H9 (cell line): ENCODE measurements at regions not wholly inside any gene's neighbourhood (a gene's known extent, or its start where the extent isn't known, plus 50 kb on each side); places are given as distances from the start of the nearest gene placed in this dataset.

Experiments
- DNase-seq: peaks from one replicate; pipeline ENCODE4 v3.0.0-alpha.2; 2017
- H2AFZ ChIP-seq: one replicate; pipeline ENCODE4 v1.6.1; 2013; ENCODE audit warnings: mild to moderate bottlenecking, low read length, control low read depth, moderate library complexity
- H2AK5ac ChIP-seq: 2 replicates; pipeline ENCODE4 v1.6.1; 2013; ENCODE audit warnings: low read length, control low read depth, mixed read lengths; ENCODE audit not compliant: insufficient read length
- H2BK120ac ChIP-seq: one replicate; pipeline ENCODE4 v1.6.1; 2013; ENCODE audit warnings: low read depth, mild to moderate bottlenecking, low read length, control low read depth, inconsistent platforms; ENCODE audit not compliant: poor library complexity, severe bottlenecking
- H2BK12ac ChIP-seq: 2 replicates; pipeline ENCODE4 v1.6.1; 2013; ENCODE audit warnings: low read length, control low read depth, mixed read lengths, low read depth; ENCODE audit not compliant: insufficient read length
- H2BK15ac ChIP-seq: 2 replicates; pipeline ENCODE4 v1.6.1; 2013; ENCODE audit warnings: low read depth, low read length, control low read depth
- H2BK20ac ChIP-seq: one replicate; pipeline ENCODE4 v1.6.1; 2013; ENCODE audit warnings: low read depth, mild to moderate bottlenecking, low read length, control low read depth, inconsistent platforms; ENCODE audit not compliant: poor library complexity, severe bottlenecking
- H2BK5ac ChIP-seq: 2 replicates; pipeline ENCODE4 v1.6.1; 2013; ENCODE audit warnings: low read length, control low read depth, mixed read lengths; ENCODE audit not compliant: insufficient read length
- H3K14ac ChIP-seq: 2 replicates; pipeline ENCODE4 v1.6.1; 2013; ENCODE audit warnings: low read length, control low read depth; ENCODE audit not compliant: insufficient read depth
- H3K18ac ChIP-seq: 2 replicates; pipeline ENCODE4 v1.6.1; 2013; ENCODE audit warnings: low read depth, mild to moderate bottlenecking, mixed read lengths, low read length, control low read depth; ENCODE audit not compliant: insufficient read length
- H3K23ac ChIP-seq: 2 replicates; pipeline ENCODE4 v1.6.1; 2013; ENCODE audit warnings: low read length, control low read depth, mixed read lengths, low read depth; ENCODE audit not compliant: insufficient read length
- H3K23me2 ChIP-seq: 2 replicates; pipeline ENCODE4 v1.6.1; 2013; ENCODE audit warnings: low read depth, mild to moderate bottlenecking, mixed read lengths, low read length, control low read depth; ENCODE audit not compliant: insufficient read length, poor library complexity, severe bottlenecking
- H3K27ac ChIP-seq: 2 replicates; pipeline ENCODE4 v1.5.1; 2013; ENCODE audit warnings: low read length, control low read depth, mixed read lengths, low read depth; ENCODE audit not compliant: insufficient read length
- H3K27me3 ChIP-seq: 2 replicates; pipeline ENCODE4 v1.6.1; 2013; ENCODE audit warnings: low read length, control low read depth, inconsistent platforms; ENCODE audit not compliant: insufficient read depth
- H3K4ac ChIP-seq: 2 replicates; pipeline ENCODE4 v1.6.1; 2013; ENCODE audit warnings: low read depth, mild to moderate bottlenecking, control low read depth, inconsistent platforms, low read length, moderate library complexity
- H3K4me1 ChIP-seq: 2 replicates; pipeline ENCODE4 v1.6.1; 2013; ENCODE audit warnings: low read length, control low read depth, inconsistent platforms; ENCODE audit not compliant: insufficient read depth
- H3K4me2 ChIP-seq: 2 replicates; pipeline ENCODE4 v1.6.1; 2013; ENCODE audit warnings: low read length, control low read depth, mixed read lengths; ENCODE audit not compliant: insufficient read length, insufficient read depth
- H3K56ac ChIP-seq: 2 replicates; pipeline ENCODE4 v1.6.1; 2013; ENCODE audit warnings: low read depth, mild to moderate bottlenecking, mixed read lengths, low read length, control low read depth; ENCODE audit not compliant: insufficient read length
- H3K79me1 ChIP-seq: 2 replicates; pipeline ENCODE4 v1.6.1; 2013; ENCODE audit warnings: low read depth, mild to moderate bottlenecking, moderate library complexity, low read length, control low read depth, inconsistent platforms; ENCODE audit not compliant: insufficient read depth, poor library complexity, severe bottlenecking
- H3K79me2 ChIP-seq: 2 replicates; pipeline ENCODE4 v1.6.1; 2013; ENCODE audit warnings: low read length, control low read depth, inconsistent platforms; ENCODE audit not compliant: insufficient read depth
- H3K9ac ChIP-seq: 2 replicates; pipeline ENCODE4 v1.6.1; 2013; ENCODE audit warnings: low read length, control low read depth, mixed read lengths; ENCODE audit not compliant: insufficient read length; ENCODE audit errors: extremely low read depth
- H3K9me3 ChIP-seq: one replicate; pipeline ENCODE4 v1.6.1; 2013; ENCODE audit warnings: low read depth, low read length, inconsistent platforms; ENCODE audit not compliant: control insufficient read depth
- H3T11ph ChIP-seq: one replicate; pipeline ENCODE4 v1.6.1; 2013; ENCODE audit warnings: mild to moderate bottlenecking, low read length, control low read depth, inconsistent platforms
- H4K20me1 ChIP-seq: one replicate; pipeline ENCODE4 v1.6.1; 2013; ENCODE audit not compliant: control insufficient read depth, insufficient read length, insufficient read depth
- H4K5ac ChIP-seq: 2 replicates; pipeline ENCODE4 v1.6.1; 2013; ENCODE audit warnings: low read depth, mild to moderate bottlenecking, mixed read lengths, low read length, control low read depth; ENCODE audit not compliant: insufficient read length
- H4K8ac ChIP-seq: replicated peaks from 2 replicates; pipeline ENCODE4 v1.6.1; 2013; ENCODE audit warnings: low read length, control low read depth, mixed read lengths, low read depth; ENCODE audit not compliant: insufficient read length
- H4K91ac ChIP-seq: 2 replicates; pipeline ENCODE4 v1.6.1; 2013; ENCODE audit warnings: low read depth, mild to moderate bottlenecking, moderate library complexity, mixed read lengths, low read length, control low read depth; ENCODE audit not compliant: insufficient read length
- H3K27ac Mint-ChIP-seq, 3 experiments: 2 replicates in 2 of 3; 3 replicates in 1 of 3; pipeline ENCODE4 v1.8.0; 2020 to 2021; ENCODE audit warnings: mixed read lengths in 3 of 3, mild to moderate bottlenecking in 1 of 3, moderate library complexity in 1 of 3
- H3K27me3 Mint-ChIP-seq: 2 replicates; pipeline ENCODE4 v1.8.0; 2021; ENCODE audit warnings: low read depth, mild to moderate bottlenecking, moderate library complexity, mixed read lengths
- H3K36me3 Mint-ChIP-seq, 3 experiments: 2 replicates in 2 of 3; 3 replicates in 1 of 3; pipeline ENCODE4 v1.8.0; 2020 to 2021; ENCODE audit warnings: low read depth in 3 of 3, mixed read lengths in 3 of 3; ENCODE audit not compliant: insufficient read depth in 1 of 3
- H3K4me1 Mint-ChIP-seq, 2 experiments: 2 replicates each; pipeline ENCODE4 v1.8.0; 2020; ENCODE audit warnings: mixed read lengths in 2 of 2
- H3K4me3 Mint-ChIP-seq, 2 experiments: 2 replicates in 1 of 2; 3 replicates in 1 of 2; pipeline ENCODE4 v1.8.0; 2020 to 2021; ENCODE audit warnings: mild to moderate bottlenecking in 2 of 2, mixed read lengths in 2 of 2, moderate library complexity in 1 of 2
- H3K9me3 Mint-ChIP-seq, 2 experiments: 2 replicates in 1 of 2; 3 replicates in 1 of 2; pipeline ENCODE4 v1.8.0; 2020; ENCODE audit warnings: mild to moderate bottlenecking in 2 of 2, mixed read lengths in 2 of 2, moderate library complexity in 1 of 2
- WGBS: extraction: QIAGEN DNeasy Blood & Tissue Kit; methylation state at CpG from one replicate; pipeline ENCODE4 v1.1.7; 2013; ENCODE audit warnings: missing lambda C conversion rate, low lambda C conversion rate, mixed read lengths; ENCODE audit not compliant: insufficient read length; ENCODE audit errors: extremely low coverage; 5-methylcytosine and 5-hydroxymethylcytosine counted together
- TF ChIP-seq, protein P1 (sequence below): fragments of 200-600 bp; sonication (generic); conservative IDR thresholded peaks from 3 replicates; pipeline ENCODE4 v1.8.0; 2021; ENCODE audit warnings: antibody characterized with exemption, mild to moderate bottlenecking

DNA sequence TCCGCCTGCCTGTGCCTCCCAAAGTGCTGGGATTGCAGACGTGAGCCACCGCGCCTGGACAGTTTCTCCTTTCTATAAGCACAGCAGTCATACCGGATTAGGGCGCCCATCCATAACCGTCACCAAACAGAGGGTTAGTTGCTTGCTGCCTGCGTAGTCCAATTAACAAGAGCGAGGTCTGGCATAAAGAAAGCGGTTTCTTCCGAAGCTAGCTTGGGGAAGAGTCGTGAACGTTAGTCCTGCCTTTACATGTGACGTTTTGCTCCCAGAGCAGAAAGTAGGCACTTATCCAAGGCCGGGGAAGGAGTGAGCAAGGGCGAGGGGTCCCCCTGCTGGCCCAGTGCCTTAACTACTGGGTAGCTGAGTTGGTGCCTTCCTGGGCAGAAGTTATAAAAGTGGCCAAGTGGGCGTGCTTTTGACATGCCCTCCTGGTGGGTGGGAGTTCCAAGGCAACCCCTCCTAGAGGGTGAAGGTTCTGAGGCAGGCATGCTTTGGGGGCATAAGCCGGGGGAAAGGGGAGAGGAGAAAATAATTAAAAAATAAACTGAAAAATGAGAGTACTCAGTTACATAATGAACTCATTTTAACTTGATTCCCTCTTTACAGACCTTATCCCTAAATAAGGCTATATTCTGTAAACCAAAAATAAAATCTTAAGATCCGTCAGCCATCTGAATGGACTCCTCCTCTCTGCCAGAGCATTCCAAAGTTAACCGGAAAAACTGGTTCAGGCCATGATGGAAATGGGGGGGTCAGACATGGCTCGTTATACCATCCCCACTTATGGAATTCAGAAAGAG lies 88.0 kb downstream of the FAM217A start:
- peaks cover 0 to 2% (median 0%) of the 10 kb centered on the region in 3 experiments; a peak in 1 of 7 replicates for H3K36me3 Mint-ChIP-seq
- Histone ChIP-seq H3K9me3 (no peaks in the 10 kb centered on the region), H3K9ac (no peak overlapping the region), H2BK5ac (no peak overlapping the region), H4K8ac (no peak overlapping the region), H3K27me3 (no peaks in the 10 kb centered on the region), H2BK12ac (no peak overlapping the region), H3T11ph (no peak overlapping the region), H3K56ac (no peak overlapping the region), H3K27ac (no peak overlapping the region), H2BK120ac (no peak overlapping the region), H4K91ac (no peak overlapping the region), H3K14ac (no peak overlapping the region), H3K4me2 (no peak overlapping the region), H3K79me1 (no peaks in the 10 kb centered on the region), H3K4ac (no peak overlapping the region), H2AFZ (no peak overlapping the region), H3K23me2 (no peaks in the 10 kb centered on the region), H3K79me2 (no peaks in the 10 kb centered on the region), H4K20me1 (no peaks in the 10 kb centered on the region), H2BK20ac (no peak overlapping the region), H4K5ac (no peak overlapping the region), H3K18ac (no peak overlapping the region), H2AK5ac (no peak overlapping the region), H3K23ac (no peak overlapping the region), H2BK15ac (no peak overlapping the region), H3K4me1 (peaks cover 12% of the 10 kb centered on the region)
- TF ChIP-seq, protein P1, sequence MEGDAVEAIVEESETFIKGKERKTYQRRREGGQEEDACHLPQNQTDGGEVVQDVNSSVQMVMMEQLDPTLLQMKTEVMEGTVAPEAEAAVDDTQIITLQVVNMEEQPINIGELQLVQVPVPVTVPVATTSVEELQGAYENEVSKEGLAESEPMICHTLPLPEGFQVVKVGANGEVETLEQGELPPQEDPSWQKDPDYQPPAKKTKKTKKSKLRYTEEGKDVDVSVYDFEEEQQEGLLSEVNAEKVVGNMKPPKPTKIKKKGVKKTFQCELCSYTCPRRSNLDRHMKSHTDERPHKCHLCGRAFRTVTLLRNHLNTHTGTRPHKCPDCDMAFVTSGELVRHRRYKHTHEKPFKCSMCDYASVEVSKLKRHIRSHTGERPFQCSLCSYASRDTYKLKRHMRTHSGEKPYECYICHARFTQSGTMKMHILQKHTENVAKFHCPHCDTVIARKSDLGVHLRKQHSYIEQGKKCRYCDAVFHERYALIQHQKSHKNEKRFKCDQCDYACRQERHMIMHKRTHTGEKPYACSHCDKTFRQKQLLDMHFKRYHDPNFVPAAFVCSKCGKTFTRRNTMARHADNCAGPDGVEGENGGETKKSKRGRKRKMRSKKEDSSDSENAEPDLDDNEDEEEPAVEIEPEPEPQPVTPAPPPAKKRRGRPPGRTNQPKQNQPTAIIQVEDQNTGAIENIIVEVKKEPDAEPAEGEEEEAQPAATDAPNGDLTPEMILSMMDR = peak; percentile 91
- no peaks in the 10 kb centered on the region for H3K27me3 Mint-ChIP-seq
- WGBS = no CpG with 5 or more reads among the region's 21 CpGs
- H3K4me1 Mint-ChIP-seq = peaks cover 33 to 34% of the 10 kb centered on the region in 2 experiments
- H3K4me3 Mint-ChIP-seq = peak overlapping the region in 1 of 2 experiments; percentile 52; a peak in 3 of 5 replicates
- peak overlapping the region in 2 of 3 experiments; percentile 61 to 77; a peak in 3 of 7 replicates for H3K27ac Mint-ChIP-seq
- peak; percentile 88 for DNase-seq
- H3K9me3 Mint-ChIP-seq = no peaks in the 10 kb centered on the region
